DMS 273 (cell line): ENCODE measurements at regions not wholly inside any gene's neighbourhood (a gene's known extent, or its start where the extent isn't known, plus 50 kb on each side); places are given as distances from the start of the nearest gene placed in this dataset.
A peak's percentile ranks its signal among the peaks of the same experiment; 100 is the strongest.
"Not testable (repeated sequence)": the region's sequence is repeated elsewhere in the genome, so short reads cannot be mapped to it uniquely, and the experiment has no call there.

Experiments used
- DNase-seq: peaks from one replicate; lab custom pipeline; 2025; ENCODE audit not compliant: unreplicated experiment; lab: John Stamatoyannopoulos, UW

DNA sequence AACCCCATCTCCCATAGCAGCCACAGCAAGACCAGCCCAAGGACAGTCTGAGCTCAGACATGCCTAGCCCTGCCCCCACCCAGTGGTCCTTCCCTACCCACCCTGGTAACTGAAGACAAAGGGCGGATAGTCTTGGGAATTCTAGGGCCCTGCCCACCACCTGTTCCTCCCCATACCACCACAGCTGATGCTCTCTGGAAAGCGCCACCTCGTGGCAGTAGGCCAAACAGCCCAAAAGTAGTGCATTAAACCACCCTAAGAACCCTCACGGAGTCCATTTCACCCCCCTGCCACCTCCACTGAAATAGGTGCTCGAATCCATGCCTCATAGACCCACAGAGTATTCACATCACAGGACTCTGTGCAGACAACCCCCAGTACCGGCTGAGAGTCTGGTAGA lies 1021.4 kb downstream of the CDH8 start:
- DNase-seq: peak; percentile 17

DNA sequence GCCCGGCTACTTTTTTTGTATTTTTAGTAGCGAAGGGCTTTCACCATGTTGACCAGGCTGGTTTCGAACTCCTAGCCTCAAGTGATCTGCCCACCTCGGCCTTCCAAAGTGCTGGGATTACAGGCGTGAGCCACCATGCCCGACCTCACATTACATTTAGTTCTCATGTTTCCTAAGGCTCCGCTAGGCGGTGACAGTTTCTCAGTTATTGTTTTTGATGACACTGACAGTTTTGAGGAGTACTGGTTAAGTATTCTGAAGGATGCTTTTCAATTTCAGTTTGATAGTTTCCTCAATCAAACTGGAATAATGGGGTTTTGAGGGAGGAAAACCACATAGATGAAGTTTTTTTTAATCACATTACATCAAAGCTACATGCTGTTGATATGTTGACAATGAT lies 1028.5 kb downstream of the CDH8 start:
- DNase-seq: no peak

- DNase-seq: no peak
These were observed 1030.3 kb downstream of the CDH8 start for GRCh38 chr16:61005952-61006351.

GRCh38 chr16:61002479-61003204 lies 1033.6 kb downstream of the CDH8 start:
- DNase-seq: no peak

- no peak for DNase-seq
These were observed 1044.4 kb downstream of the CDH8 start for GRCh38 chr16:60991886-60992285.

DNA sequence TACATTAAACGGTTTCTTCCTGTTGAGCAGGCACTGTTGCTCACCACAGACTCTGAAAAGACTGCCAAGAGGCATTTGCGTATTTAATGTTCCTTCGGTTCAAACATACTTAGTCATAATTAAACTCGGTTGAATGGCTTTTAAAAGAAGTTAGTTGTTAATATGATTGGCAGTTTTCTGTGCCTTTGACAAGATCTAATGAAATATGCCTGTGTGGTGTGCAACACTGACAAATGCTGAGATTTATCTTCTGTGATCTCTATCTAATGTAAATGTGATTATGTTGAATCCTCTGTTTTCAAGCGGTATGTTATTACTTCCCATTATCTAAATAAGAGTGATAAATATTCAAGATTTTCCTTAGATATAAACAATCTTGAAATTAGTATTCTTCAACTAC lies 1046.6 kb downstream of the CDH8 start:
- no peak for DNase-seq

GRCh38 chr16:60979119-60979518 lies 1057.1 kb downstream of the CDH8 start:
- DNase-seq: no peak

GRCh38 chr16:60949800-60950199 lies 1086.4 kb downstream of the CDH8 start:
- DNase-seq: no peak

DNA sequence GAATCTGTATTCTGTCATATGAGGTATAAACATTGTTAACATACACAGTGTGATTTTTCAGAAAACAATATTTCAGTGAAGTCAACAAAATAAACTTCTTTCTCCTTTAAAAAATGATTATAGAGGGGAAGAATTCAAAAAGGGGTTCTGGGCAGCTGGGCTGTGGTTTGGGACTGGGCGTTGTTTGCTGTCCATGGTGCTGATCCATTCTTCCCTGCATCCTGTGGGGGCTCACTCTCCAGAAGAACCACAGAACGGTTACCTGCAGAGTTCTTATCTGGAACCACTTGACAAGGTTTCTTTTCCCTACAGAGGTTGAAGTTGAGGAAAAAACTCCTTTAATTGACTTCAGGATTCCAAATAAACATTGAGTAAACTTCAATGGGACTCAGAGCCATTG lies 1091.0 kb downstream of the CDH8 start:
- peak; percentile 15 for DNase-seq

DNA sequence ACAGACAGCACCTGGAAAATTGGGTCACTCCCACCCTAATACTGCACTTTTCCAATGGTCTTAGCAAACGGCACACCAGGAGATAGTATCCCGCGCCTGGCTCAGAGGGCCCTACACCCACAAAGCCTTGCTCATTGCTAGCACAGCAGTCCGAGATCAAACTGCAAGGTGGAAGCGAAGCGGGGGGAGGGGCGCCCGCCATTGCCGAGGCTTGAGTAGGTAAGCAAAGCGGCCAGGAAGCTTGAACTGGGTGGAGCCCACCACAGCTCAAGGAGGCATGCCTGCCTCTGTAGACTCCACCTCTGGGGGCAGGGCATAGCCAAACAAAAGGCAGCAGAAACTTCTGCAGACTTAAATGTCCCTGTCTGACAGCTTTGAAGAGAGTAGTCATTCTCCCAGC lies 1100.0 kb downstream of the CDH8 start:
- not testable (repeated sequence) for DNase-seq

DNA sequence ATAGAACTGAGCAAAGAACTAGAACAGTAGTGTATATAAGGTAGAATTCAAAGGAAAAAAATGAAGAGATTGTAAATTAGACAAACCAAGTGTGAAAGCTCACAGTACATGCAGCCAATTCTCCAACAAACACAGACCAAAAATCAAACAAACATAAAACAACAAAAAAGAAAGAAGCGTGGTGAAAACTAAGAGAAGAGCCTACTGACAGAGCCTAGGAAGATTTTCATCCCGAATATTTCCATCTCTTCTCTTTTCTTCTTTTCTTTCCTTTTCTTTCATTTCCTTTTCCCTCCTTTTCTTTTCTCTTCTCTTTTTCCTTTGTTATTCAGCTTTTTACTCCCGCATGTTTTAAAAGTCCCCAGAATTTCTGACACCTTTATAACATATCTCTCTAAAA lies 1103.6 kb downstream of the CDH8 start:
- no peak for DNase-seq

- DNase-seq: no peak
These were observed 1105.9 kb downstream of the CDH8 start for GRCh38 chr16:60930291-60930690.

DNA sequence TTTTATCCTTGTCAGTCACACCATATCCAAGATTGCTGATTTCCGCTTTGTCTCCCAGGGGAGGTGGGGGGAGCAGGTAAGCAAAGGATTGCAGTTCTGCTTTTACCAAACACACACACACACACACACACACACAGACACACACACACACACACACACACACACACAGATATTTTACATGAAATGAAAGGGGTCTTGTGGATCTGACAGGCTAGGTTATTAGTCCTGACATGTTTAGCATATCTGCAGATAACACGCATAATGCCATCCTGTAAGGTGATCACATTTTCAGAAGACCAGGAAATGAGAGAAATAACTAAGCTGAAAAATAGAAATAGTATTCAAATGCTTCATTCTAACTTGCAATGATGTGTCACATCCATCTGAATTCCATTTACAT lies 1113.3 kb downstream of the CDH8 start:
- DNase-seq: no peak

- DNase-seq: no peak
These were observed 1121.9 kb downstream of the CDH8 start for GRCh38 chr16:60914334-60914733.

DNA sequence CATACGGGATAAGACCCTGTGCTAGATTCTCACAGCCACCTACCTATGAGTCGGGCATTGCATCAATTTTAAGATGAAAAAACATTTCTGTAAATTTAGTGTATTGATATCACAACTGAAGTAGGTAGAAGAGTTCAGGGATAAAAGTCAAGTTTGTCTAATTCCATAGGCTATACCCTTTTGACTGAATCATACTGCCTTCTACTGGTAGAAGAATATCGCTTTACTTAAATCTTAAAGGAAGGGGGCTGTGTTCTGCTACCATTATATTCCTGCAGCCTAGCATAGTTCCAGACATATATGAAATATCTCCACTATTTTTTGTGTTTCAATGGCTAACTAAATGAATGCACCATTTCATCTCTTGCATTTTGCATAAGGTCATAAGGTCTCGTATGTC lies 1128.6 kb downstream of the CDH8 start:
- no peak for DNase-seq

- no peak for DNase-seq
These were observed 1130.4 kb downstream of the CDH8 start for GRCh38 chr16:60905811-60906210.

- no peak for DNase-seq
These were observed 1134.1 kb downstream of the CDH8 start for GRCh38 chr16:60902114-60902513.

DNA sequence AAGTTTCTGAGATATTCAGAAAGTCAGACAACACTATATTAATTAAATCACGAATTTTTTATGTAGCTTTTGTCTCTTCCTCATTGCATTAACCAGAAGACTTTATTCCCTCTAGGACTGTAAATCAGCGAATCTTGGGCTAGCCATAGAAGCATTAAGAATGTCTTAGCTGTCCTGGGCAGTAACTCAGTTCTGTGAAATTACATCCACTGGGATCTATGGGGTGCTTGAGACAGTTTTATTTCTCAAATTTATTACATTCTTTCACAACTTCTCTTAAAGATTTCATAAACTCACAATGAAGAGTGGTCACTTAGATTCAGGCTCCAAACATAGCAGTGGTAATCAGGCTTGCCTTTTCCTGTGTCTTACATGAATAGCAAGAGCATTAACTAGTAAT lies 1153.4 kb downstream of the CDH8 start:
- DNase-seq: no peak

- no peak for DNase-seq
These were observed 1183.6 kb downstream of the CDH8 start for GRCh38 chr16:60852635-60853034.

- DNase-seq: no peak
These were observed 1214.6 kb downstream of the CDH8 start for GRCh38 chr16:60821661-60822060.

- DNase-seq: no peak
These were observed 1215.9 kb downstream of the CDH8 start for GRCh38 chr16:60820361-60820760.

GRCh38 chr16:60818465-60818864 lies 1217.8 kb downstream of the CDH8 start:
- no peak for DNase-seq

GRCh38 chr16:60816461-60816860 lies 1219.8 kb downstream of the CDH8 start:
- no peak for DNase-seq
